Right lobe of liver (tissue), 4 donors: ENCODE measurements at regions not wholly inside any gene's neighbourhood (a gene's known extent, or its start where the extent isn't known, plus 50 kb on each side); places are given as distances from the start of the nearest gene placed in this dataset.

Experiments used
- POLR2A ChIP-seq: fragments of 450-650 bp; IDR thresholded peaks from one replicate; pipeline ENCODE4 v1.6.1; 2017; ENCODE audit warnings: antibody characterized with exemption, mild to moderate bottlenecking
- TF ChIP-seq, protein P1 (sequence below), 4 donors: fragments of 200-600 bp in 3 of 4; fragments of 450-650 bp in 1 of 4; IDR thresholded peaks; one replicate each; pipeline versions ENCODE4 v1.5.1 to v1.8.0; 2016 to 2022; ENCODE audit warnings: antibody characterized with exemption in 4 of 4, mild to moderate bottlenecking in 2 of 4
- donor health status: DM: no; HTN: no; CAD: no.
- donor health status: DM: no; HTN: no; CAD: no.
- donor health status: DM: no; HTN: yes; CAD: no.

GRCh38 chr16:52819405-52819804 is 233.3 kb downstream of the CHD9NB start:
- TF ChIP-seq, protein P1, sequence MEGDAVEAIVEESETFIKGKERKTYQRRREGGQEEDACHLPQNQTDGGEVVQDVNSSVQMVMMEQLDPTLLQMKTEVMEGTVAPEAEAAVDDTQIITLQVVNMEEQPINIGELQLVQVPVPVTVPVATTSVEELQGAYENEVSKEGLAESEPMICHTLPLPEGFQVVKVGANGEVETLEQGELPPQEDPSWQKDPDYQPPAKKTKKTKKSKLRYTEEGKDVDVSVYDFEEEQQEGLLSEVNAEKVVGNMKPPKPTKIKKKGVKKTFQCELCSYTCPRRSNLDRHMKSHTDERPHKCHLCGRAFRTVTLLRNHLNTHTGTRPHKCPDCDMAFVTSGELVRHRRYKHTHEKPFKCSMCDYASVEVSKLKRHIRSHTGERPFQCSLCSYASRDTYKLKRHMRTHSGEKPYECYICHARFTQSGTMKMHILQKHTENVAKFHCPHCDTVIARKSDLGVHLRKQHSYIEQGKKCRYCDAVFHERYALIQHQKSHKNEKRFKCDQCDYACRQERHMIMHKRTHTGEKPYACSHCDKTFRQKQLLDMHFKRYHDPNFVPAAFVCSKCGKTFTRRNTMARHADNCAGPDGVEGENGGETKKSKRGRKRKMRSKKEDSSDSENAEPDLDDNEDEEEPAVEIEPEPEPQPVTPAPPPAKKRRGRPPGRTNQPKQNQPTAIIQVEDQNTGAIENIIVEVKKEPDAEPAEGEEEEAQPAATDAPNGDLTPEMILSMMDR (IDR thresholded peaks at IDR 0.05): no peak
- no peak for TF ChIP-seq POLR2A
